ENCODE measurements at regions not wholly inside any gene's neighbourhood (a gene's known extent, or its start where the extent isn't known, plus 50 kb on each side); places are given as distances from the start of the nearest gene placed in this dataset.
"Not testable (repeated sequence)": the region's sequence is repeated elsewhere in the genome, so short reads cannot be mapped to it uniquely, and the experiment has no call there.

GRCh38 chr5:173667702-173668101 lies 51.3 kb upstream of the BOD1 start:
- no peak for DNase-seq (ENCODE audit: low read depth in 2 of 2)

GRCh38 chr5:173668245-173668800 lies 51.9 kb upstream of the BOD1 start:
- DNase-seq (ENCODE audit: low read depth in 2 of 2): no peak

GRCh38 chr5:173668910-173669309 lies 52.5 kb upstream of the BOD1 start:
- DNase-seq (ENCODE audit: low read depth in 2 of 2): no peak

- DNase-seq (ENCODE audit: low read depth in 2 of 2): no peak
Measured at GRCh38 chr5:173669483-173669882, 53.0 kb upstream of the BOD1 start.

- DNase-seq (ENCODE audit: low read depth in 2 of 2): no peak
Measured at GRCh38 chr5:173670130-173670651, 53.7 kb upstream of the BOD1 start.

GRCh38 chr5:173670791-173671120 lies 54.3 kb upstream of the BOD1 start:
- no peak for DNase-seq (ENCODE audit: low read depth in 2 of 2)

- DNase-seq (ENCODE audit: low read depth in 2 of 2): no peak
Measured at GRCh38 chr5:173671121-173671949, 54.9 kb upstream of the BOD1 start.

GRCh38 chr5:173672166-173672565 lies 55.7 kb upstream of the BOD1 start:
- DNase-seq (ENCODE audit: low read depth in 2 of 2): no peak

GRCh38 chr5:173672891-173673290 lies 56.4 kb upstream of the BOD1 start:
- DNase-seq (ENCODE audit: low read depth in 2 of 2): no peak

- DNase-seq (ENCODE audit: low read depth in 2 of 2): no peak
Measured at GRCh38 chr5:173673295-173674101, 57.0 kb upstream of the BOD1 start.

GRCh38 chr5:173675287-173675996 lies 59.0 kb upstream of the BOD1 start:
- no peak for DNase-seq (ENCODE audit: low read depth in 2 of 2)

GRCh38 chr5:173676375-173676774 lies 59.9 kb upstream of the BOD1 start:
- no peak for DNase-seq (ENCODE audit: low read depth in 2 of 2)

GRCh38 chr5:173677125-173677672 lies 60.7 kb upstream of the BOD1 start:
- no peak for DNase-seq (ENCODE audit: low read depth in 2 of 2)

- DNase-seq (ENCODE audit: low read depth in 2 of 2): no peak
Measured at GRCh38 chr5:173679909-173680630, 63.6 kb upstream of the BOD1 start.

GRCh38 chr5:173680660-173681242 lies 64.3 kb upstream of the BOD1 start:
- DNase-seq (ENCODE audit: low read depth in 2 of 2): no peak

- DNase-seq (ENCODE audit: low read depth in 2 of 2): no peak
Measured at GRCh38 chr5:173682313-173682712, 65.9 kb upstream of the BOD1 start.

GRCh38 chr5:173684535-173684934 lies 68.1 kb upstream of the BOD1 start:
- not testable (repeated sequence) for DNase-seq (ENCODE audit: low read depth in 2 of 2)

- DNase-seq (ENCODE audit: low read depth in 2 of 2): no peak
Measured at GRCh38 chr5:173686950-173687349, 70.5 kb upstream of the BOD1 start.

- DNase-seq (ENCODE audit: low read depth in 2 of 2): no peak
Measured at GRCh38 chr5:173688703-173689102, 72.3 kb upstream of the BOD1 start.

- no peak for DNase-seq (ENCODE audit: low read depth in 2 of 2)
Measured at GRCh38 chr5:173689171-173689736, 72.8 kb upstream of the BOD1 start.

All from stimulated activated CD4-positive, alpha-beta T cell treated with anti-CD3 and anti-CD28 coated beads, Interleukin-1b, Interleukin-23, amount 100 ng/mL, for 4 hours (primary cell).